Naive B cell (primary cell): ENCODE measurements at regions not wholly inside any gene's neighbourhood (a gene's known extent, or its start where the extent isn't known, plus 50 kb on each side); places are given as distances from the start of the nearest gene placed in this dataset.

Experiments used
- ATAC-seq, 2 donors: fragments of 150-1000 bp; cut with Tn5 transposase; 2 replicates each; pipeline ENCODE4 v1.10.0; 2021; ENCODE audit warnings: low read depth in 2 of 2, mild to moderate bottlenecking in 2 of 2, moderate library complexity in 2 of 2
- DNase-seq: peaks from one replicate; pipeline ENCODE4 v3.0.0; 2022
- H3K27ac Mint-ChIP-seq, 6 donors: one replicate each; pipeline ENCODE4 v1.8.0; 2020 to 2022; ENCODE audit warnings: mild to moderate bottlenecking in 6 of 6, mixed read lengths in 6 of 6, moderate library complexity in 5 of 6, inconsistent platforms in 2 of 6
- H3K27me3 Mint-ChIP-seq, 3 donors: one replicate each; pipeline ENCODE4 v1.8.0; 2021 to 2022; ENCODE audit warnings: mixed read lengths in 3 of 3, mild to moderate bottlenecking in 1 of 3
- H3K36me3 Mint-ChIP-seq, 2 donors: one replicate each; pipeline ENCODE4 v1.8.0; 2020 to 2022; ENCODE audit warnings: mixed read lengths in 2 of 2, inconsistent platforms in 1 of 2, mild to moderate bottlenecking in 1 of 2
- H3K4me1 Mint-ChIP-seq, 3 donors: one replicate each; pipeline ENCODE4 v1.8.0; 2020 to 2022; ENCODE audit warnings: mixed read lengths in 3 of 3, inconsistent platforms in 1 of 3, mild to moderate bottlenecking in 1 of 3, moderate library complexity in 1 of 3
- H3K4me3 Mint-ChIP-seq, 8 donors: one replicate each; pipeline ENCODE4 v1.8.0; 2020 to 2022; ENCODE audit warnings: mild to moderate bottlenecking in 8 of 8, mixed read lengths in 8 of 8, moderate library complexity in 8 of 8, inconsistent platforms in 2 of 8
- H3K9me3 Mint-ChIP-seq, 7 donors: one replicate each; pipeline ENCODE4 v1.8.0; 2020 to 2022; ENCODE audit warnings: mixed read lengths in 7 of 7, mild to moderate bottlenecking in 5 of 7, inconsistent platforms in 2 of 7, moderate library complexity in 1 of 7

DNA sequence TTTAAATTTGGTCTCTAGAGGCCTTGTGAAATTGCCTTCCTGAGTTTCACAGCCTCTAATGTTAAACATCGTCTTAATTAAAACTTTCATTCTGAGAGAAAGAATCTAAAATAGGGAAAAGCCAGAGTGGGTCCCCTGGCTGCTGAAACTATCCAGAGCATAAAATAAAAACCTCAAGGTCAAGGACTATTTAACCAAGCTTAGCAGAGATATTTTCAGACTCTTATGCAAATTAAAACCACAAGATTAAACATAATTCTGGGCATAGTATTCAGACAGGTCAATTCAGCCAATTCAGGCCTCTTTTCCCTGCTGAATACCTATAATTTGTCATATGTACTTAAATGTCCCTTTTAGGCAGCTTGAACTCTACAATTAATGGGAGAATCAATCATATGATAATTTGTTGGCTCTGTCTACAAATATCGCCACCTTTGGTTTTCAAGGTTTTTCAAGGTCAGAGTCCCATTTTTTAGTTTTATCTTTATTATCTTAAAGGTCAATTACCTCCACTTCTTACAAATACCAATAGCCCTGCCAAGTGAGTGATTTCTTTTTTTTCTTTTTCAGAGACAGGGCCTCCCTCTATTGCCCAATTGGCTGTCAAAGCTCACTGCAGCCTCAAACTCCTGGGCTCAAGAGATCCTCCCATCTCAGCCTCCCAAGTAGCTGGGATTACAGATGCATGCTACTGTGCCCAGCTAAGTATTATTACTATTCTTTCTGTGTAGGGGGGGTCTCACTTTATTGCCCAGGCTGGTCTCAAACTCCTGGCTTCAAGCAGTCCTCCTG is 257.1 kb downstream of the PHLDA1 start:
- H3K4me3 Mint-ChIP-seq = no peak overlapping the region
- ATAC-seq = no peak

DNA sequence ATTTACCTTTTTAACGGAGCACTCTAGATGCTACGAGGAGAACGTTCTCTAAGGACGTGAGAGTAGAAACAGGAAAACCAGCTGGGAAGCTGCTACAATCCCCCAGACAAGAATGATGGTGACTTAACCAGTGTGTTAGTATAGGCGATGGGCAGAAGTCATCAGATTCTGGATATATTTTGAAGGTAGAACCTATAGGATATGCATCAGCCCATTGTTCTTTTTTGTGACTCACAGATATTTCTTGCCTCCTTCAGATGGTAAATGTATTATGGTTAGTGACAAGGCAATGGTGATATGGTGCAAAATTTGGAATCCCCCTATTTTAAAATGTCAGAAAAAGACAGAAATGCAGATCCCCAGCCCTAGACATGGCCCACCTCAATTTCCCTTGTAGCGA is 258.2 kb downstream of the PHLDA1 start:
- ATAC-seq (no peak), DNase-seq (no peak)
- Mint-ChIP-seq H3K4me1 (peaks cover 18 to 28% (median 26%) of the 10 kb centered on the region in 3 donors), H3K27ac (no peak overlapping the region), H3K4me3 (no peak overlapping the region), H3K9me3 (peaks cover 0 to 2% (median 0%) of the 10 kb centered on the region in 7 donors), H3K36me3 (no peaks in the 10 kb centered on the region), H3K27me3 (peaks cover 2 to 4% (median 3%) of the 10 kb centered on the region in 3 donors)

More for the DNA sequence above, 257.1 kb downstream of the PHLDA1 start:
- Mint-ChIP-seq H3K27ac (peak overlapping the region in 1 of 6 donors; percentile 27), H3K9me3 (peaks cover 0 to 2% (median 0%) of the 10 kb centered on the region in 7 donors), H3K27me3 (no peaks in the 10 kb centered on the region), H3K4me1 (peaks cover 18 to 28% (median 26%) of the 10 kb centered on the region in 3 donors), H3K36me3 (no peaks in the 10 kb centered on the region)
- DNase-seq = no peak

DNA sequence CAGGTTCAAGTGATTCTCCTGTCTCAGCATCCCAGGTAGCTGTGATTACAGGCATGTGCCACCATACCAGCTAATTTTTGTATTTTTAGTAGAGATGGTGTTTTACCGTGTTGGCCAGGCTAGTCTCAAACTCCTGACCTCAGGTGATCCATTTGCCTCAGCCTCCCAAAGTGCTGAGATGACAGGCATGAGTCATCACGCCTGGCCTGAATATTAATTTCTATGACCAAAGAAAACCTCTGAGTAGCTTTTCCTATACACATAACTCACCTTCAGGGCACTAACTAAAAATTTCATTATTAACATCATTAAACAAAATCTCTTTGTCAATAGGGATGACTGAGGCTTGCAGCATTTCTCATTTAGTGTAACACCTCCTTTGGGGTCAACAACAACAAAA is 259.6 kb upstream of the KRR1 start:
- no peak for ATAC-seq

DNA sequence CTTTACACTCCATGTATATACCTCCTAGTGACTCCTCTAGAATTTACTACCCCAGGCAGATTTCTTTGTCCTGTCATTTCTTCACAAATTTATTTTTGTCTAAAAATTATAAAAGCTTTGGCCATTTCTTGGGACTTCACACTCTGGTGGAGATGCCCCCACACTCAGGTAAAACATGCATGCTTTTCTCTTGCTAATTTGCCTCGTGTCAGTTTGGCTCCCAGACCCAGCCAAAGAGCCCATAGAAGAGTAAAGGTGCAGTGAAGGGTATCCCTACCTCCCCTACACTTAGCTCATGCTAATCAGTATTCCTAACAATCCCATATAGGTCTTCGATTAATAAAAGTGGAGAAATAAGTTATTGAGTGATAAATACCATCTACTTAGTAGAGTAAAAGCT is 256.5 kb upstream of the KRR1 start:
- Mint-ChIP-seq H3K36me3 (no peaks in the 10 kb centered on the region), H3K9me3 (no peaks in the 10 kb centered on the region), H3K27me3 (peaks cover 12 to 23% (median 19%) of the 10 kb centered on the region in 3 donors)

More for the DNA sequence above, 259.6 kb upstream of the KRR1 start:
- DNase-seq = no peak
- Mint-ChIP-seq H3K27ac (no peak overlapping the region), H3K4me3 (no peak overlapping the region), H3K36me3 (no peaks in the 10 kb centered on the region), H3K27me3 (peaks cover 6 to 12% (median 12%) of the 10 kb centered on the region in 3 donors), H3K9me3 (peaks cover 0 to 1% (median 0%) of the 10 kb centered on the region in 7 donors), H3K4me1 (peaks cover 18 to 28% (median 26%) of the 10 kb centered on the region in 3 donors)

DNA sequence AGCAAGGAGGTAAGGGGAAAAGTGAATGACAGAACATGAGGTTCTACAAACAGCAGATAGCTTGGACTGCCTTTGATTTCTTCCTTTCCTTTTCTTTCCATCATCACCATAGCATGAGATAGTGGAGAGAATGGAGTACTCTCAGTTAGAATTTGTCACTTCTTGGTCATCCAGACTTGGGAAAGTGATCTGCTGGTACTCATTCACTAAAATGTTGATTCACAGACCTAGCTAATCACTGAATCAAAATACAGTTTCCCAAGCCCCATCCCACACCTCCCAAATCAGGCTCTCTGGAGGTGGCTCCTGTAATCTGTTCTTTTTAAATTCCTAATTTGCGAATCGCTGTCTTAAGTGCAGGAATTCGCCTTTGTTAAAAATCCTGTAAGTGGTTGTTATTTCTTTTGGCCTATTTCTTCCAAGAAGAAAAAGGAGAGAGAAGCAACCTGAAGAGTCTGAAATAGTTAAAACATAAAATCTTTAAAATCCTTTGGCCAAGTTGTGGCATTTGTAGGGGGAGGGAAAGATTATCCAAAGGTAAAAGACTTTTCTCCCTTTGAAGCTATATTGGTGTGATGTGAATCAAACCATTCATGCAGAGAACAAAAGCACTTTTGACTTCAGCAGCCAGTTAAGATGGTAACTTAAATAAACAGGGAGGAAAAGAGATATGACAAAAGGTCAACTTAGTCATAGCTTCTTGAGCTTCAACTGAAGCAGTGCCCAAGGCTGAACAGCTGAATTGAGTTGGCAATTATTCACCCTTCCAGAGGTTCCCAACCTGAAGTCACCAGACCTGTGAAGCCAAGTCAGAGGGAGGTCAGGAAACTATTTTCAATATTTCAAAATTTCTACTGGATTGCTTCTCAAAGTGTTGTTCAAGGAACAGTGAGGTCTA is 255.1 kb upstream of the KRR1 start:
- H3K9me3 Mint-ChIP-seq = no peaks in the 10 kb centered on the region
- no peaks in the 10 kb centered on the region for H3K36me3 Mint-ChIP-seq
- H3K27ac Mint-ChIP-seq = no peak overlapping the region
- ATAC-seq = no peak
- H3K27me3 Mint-ChIP-seq = peaks cover 12 to 23% (median 19%) of the 10 kb centered on the region in 3 donors
- no peaks in the 10 kb centered on the region for H3K4me1 Mint-ChIP-seq
- DNase-seq = no peak
- H3K4me3 Mint-ChIP-seq = no peak overlapping the region

More for the DNA sequence above, 256.5 kb upstream of the KRR1 start:
- DNase-seq (no peak), ATAC-seq (no peak)
- no peak overlapping the region for H3K4me3 Mint-ChIP-seq
- H3K4me1 Mint-ChIP-seq = peaks cover 2 to 8% (median 3%) of the 10 kb centered on the region in 3 donors
- no peak overlapping the region for H3K27ac Mint-ChIP-seq

DNA sequence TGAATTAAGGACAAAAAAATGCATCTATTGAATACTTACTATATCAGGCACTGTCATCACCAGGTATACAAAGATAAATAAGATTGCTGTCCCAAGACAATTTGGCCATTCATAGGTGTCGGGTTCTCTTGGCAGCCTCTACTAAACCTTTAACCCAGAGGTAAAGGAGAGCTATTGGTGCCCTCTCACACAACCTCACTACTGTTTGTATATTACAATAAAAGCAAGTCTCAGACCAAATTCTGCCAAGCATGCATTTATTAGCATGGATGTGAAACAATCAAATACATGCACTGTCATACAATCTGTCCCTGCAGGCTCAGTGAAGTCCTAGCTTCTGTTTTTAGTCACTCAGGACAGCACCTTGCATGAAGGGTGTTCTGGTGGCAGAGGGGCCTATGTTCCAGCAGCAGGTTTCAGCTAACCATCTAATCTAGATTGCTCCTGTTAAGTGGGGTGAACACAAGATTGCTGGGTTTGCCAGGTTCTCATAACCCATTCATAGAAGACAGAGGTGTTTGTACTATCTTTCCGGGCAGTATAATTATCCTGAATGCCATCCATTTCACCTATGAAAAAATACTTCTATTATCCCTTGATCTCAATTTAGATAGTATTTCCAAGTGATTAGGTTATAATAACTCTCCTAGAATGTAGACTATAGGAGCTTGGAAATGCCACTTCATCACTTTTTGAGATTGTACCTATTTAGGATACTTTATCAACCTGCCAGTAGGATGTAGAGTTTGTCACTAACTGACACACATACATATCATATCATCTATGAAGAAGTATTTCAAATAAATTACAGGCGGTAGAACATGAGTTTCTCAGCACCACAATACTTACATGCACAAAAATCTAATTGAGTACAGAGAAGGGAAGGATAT is 254.0 kb upstream of the KRR1 start:
- Mint-ChIP-seq H3K4me3 (no peak overlapping the region), H3K27me3 (peaks cover 12 to 25% (median 23%) of the 10 kb centered on the region in 3 donors), H3K27ac (no peak overlapping the region), H3K4me1 (no peaks in the 10 kb centered on the region), H3K36me3 (no peaks in the 10 kb centered on the region), H3K9me3 (no peaks in the 10 kb centered on the region)
- DNase-seq = no peak
- no peak for ATAC-seq

DNA sequence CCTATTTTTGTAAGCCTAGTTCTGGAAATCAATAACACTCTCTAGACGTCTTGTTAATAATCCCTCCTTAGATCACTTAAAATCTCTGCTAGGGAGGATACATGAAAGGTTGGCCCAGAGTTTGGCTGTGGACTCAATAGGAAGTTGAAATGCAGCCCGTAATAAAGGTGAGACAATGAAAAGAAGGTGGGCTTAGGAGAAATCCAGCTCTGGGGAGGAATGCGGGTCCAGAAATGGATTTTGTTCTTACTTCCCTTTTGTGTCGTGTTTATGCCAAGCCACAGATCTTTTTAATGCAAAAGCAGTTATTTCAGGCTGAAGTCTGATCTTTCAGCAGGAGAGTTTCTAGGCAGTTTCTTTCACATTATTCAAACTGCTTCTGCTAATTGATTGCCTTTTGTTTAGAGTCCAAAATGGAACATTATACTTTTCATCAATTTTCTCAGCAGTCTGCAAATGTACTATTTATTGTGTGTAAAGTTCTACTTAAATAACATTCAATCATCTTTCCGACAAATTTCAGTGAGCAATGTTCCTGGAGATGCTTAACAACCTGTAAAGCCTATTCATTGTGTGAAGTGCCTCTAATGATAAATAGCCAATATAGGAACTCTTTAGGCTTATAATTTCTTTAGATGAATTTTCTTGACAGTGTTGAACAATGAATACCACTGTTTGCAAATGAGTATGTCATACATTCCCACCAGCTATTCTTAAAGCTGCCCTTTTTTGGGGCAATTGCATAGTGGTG is 252.9 kb upstream of the KRR1 start:
- Mint-ChIP-seq H3K9me3 (no peaks in the 10 kb centered on the region), H3K36me3 (no peaks in the 10 kb centered on the region), H3K27me3 (peaks cover 12 to 30% (median 23%) of the 10 kb centered on the region in 3 donors), H3K27ac (no peak overlapping the region), H3K4me1 (no peaks in the 10 kb centered on the region), H3K4me3 (no peak overlapping the region)
- ATAC-seq (no peak), DNase-seq (no peak)

DNA sequence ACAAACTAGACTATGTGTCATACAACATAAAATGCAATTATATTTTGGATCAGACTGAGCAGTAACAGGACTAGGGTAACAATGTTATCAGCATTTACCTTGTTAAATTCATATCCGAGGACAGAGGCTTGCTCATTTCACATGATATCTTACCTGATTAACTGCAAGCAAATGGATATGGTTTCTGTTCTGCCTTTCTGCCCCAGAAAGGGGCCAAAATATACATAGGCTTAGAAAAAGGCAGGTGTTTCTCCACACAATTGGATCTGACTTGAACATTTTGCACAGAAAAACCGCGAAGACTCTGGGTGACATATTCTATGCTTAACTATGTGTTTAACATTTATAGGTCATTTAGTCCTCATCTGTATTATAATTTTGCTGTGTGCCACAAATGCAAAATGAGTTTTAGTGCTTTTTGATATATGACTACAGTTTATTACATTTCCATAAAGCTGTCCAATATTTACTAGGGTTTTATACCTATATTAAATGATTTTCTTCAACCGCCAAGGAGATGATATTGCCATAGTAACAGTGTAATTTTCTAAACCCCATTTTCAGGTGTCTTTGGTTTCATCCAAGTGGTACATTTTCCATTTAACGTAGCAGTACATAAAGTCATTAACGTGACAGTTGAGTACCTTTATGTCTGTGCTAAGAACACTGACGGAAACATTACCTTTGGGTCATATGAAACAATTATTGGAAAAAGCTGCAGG is 249.3 kb upstream of the KRR1 start:
- Mint-ChIP-seq H3K27ac (peak overlapping the region in 1 of 6 donors; percentile 12), H3K36me3 (no peaks in the 10 kb centered on the region), H3K4me3 (no peak overlapping the region), H3K4me1 (no peaks in the 10 kb centered on the region), H3K27me3 (peaks cover 0 to 26% (median 8%) of the 10 kb centered on the region in 3 donors), H3K9me3 (no peaks in the 10 kb centered on the region)
- ATAC-seq = no peak
- no peak for DNase-seq

DNA sequence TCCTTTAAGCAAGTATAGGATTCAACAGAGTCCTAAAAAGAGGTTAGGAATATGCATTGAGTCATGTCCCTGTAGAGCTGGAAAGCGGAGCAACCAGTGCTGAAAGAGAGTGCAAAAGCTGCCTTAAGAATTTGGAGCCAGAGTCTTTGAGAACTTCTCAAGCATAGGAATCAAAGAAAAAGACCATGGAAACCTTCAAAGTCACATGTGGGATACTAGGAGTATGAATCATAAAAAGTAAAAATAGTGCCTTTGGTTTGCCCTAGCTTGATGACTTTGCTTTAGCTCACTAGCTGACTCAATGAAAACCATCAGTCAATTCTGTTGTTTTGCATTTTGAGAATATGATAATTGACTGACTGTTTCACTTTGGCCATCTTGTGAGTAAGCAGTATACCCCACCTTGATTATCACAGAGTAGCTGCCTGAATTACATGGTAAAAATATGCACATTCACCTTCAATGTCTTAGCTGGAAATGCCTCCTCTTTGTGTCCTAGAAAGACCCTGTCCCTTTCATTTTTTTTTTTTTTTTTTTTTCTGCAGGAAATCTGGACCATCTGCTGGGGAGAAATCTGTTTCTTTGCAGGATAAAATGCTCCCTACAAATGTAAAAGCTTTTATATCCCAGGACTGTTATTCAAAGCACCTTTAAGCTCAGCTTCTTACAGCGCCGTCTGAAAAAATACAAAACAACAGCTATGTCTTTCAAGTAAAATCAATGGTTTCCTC is 248.6 kb upstream of the KRR1 start:
- ATAC-seq (no peak), DNase-seq (no peak)
- Mint-ChIP-seq H3K4me3 (no peak overlapping the region), H3K27me3 (peaks cover 0 to 29% (median 11%) of the 10 kb centered on the region in 3 donors), H3K27ac (no peak overlapping the region), H3K36me3 (no peaks in the 10 kb centered on the region), H3K9me3 (no peaks in the 10 kb centered on the region), H3K4me1 (no peaks in the 10 kb centered on the region)

DNA sequence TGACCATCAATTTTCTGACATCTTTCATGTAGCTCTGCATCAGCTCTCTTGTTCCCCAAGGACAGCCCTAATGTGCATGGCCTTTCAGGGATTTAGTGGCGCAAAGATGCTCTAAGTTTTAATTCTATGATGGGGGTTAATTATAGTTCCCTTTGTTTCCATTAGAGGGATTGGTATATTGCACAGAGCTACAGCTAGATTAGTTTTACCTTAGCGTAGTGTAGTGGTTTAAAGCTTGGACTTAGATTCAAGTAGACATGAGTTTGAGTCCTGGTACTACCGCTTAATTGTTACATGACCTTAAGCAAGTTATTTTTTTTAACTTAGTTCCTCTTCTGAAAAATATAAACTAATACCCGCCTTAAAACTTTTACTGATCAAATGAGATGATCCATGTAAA is 247.8 kb upstream of the KRR1 start:
- no peak for ATAC-seq
- H3K27ac Mint-ChIP-seq = no peak overlapping the region
- no peak for DNase-seq
- no peaks in the 10 kb centered on the region for H3K9me3 Mint-ChIP-seq
- H3K27me3 Mint-ChIP-seq = peaks cover 0 to 25% (median 11%) of the 10 kb centered on the region in 3 donors
- H3K4me1 Mint-ChIP-seq = no peaks in the 10 kb centered on the region
- no peaks in the 10 kb centered on the region for H3K36me3 Mint-ChIP-seq
- no peak overlapping the region for H3K4me3 Mint-ChIP-seq

DNA sequence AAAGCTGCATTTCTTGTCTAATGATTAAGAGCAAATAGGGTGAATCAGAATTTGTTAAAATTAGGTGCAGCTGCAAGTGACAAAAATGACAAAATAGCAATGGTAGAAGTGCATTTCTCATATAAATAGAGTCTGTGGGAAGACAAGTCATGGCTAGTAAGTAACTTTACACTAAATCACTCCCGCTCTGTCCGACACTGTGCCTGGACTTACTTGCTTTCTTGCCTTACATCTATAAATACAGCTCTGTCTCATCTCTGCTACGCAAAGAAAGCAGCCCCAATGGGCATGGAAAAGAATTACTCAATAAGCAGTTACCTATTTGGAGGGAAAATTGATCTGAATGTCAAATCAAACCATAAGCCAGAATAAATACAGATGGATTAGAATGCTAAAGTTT is 245.4 kb upstream of the KRR1 start:
- Mint-ChIP-seq H3K4me1 (no peaks in the 10 kb centered on the region), H3K27me3 (peaks cover 0 to 29% (median 8%) of the 10 kb centered on the region in 3 donors), H3K4me3 (no peak overlapping the region), H3K9me3 (no peaks in the 10 kb centered on the region), H3K27ac (no peak overlapping the region), H3K36me3 (no peaks in the 10 kb centered on the region)
- ATAC-seq (no peak), DNase-seq (no peak)
